Suprapubic skin (tissue), 4 donors: ENCODE measurements at regions not wholly inside any gene's neighbourhood (a gene's known extent, or its start where the extent isn't known, plus 50 kb on each side); places are given as distances from the start of the nearest gene placed in this dataset.

ENCODE experiments used
- CTCF ChIP-seq, 2 donors: fragments of 200-600 bp in 1 of 2; fragments of 450-650 bp in 1 of 2; sonication (generic) in 1 of 2; IDR thresholded peaks; one replicate each; pipeline ENCODE4 v1.5.1; 2016 to 2019; ENCODE audit warnings: antibody characterized with exemption in 2 of 2, mild to moderate bottlenecking in 1 of 2, moderate library complexity in 1 of 2
- EP300 ChIP-seq: sonication (generic); formaldehyde crosslinking; IDR thresholded peaks from one replicate; pipeline ENCODE4 v1.6.1; 2017; ENCODE audit warnings: antibody characterized with exemption
- POLR2A ChIP-seq, 2 donors: fragments of 450-650 bp; IDR thresholded peaks; one replicate each; pipeline ENCODE4 v1.6.1; 2017; ENCODE audit warnings: antibody characterized with exemption in 2 of 2, mild to moderate bottlenecking in 2 of 2, moderate library complexity in 2 of 2
- POLR2AphosphoS5 ChIP-seq, 3 donors: sonication (generic); formaldehyde crosslinking; IDR thresholded peaks; one replicate each; pipeline ENCODE4 v1.6.1; 2017; ENCODE audit warnings: antibody characterized with exemption in 3 of 3

- no peak for TF ChIP-seq POLR2A (IDR thresholded peaks at IDR 0.05)
- TF ChIP-seq CTCF (IDR thresholded peaks at IDR 0.05), result no peak
- TF ChIP-seq EP300, result no peak
- TF ChIP-seq POLR2AphosphoS5 (IDR thresholded peaks at IDR 0.05), result no peak
Measured at GRCh38 chr3:8189051-8189450, 312.6 kb upstream of the LMCD1 start.
